ENCODE measurements at regions not wholly inside any gene's neighbourhood (a gene's known extent, or its start where the extent isn't known, plus 50 kb on each side); places are given as distances from the start of the nearest gene placed in this dataset.

GRCh38 chr11:128308794-128309193, 278.6 kb downstream of the ETS1 start:
- DNase-seq: no peak
- no peak for ATAC-seq
- intact Hi-C loops (cut with DNase I, micrococcal nuclease): no loop called here

GRCh38 chr11:128305588-128305987, 281.8 kb downstream of the ETS1 start:
- DNase-seq (no peak), ATAC-seq (peak; percentile 69)
- intact Hi-C loops (cut with DNase I, micrococcal nuclease): no loop called here

DNA sequence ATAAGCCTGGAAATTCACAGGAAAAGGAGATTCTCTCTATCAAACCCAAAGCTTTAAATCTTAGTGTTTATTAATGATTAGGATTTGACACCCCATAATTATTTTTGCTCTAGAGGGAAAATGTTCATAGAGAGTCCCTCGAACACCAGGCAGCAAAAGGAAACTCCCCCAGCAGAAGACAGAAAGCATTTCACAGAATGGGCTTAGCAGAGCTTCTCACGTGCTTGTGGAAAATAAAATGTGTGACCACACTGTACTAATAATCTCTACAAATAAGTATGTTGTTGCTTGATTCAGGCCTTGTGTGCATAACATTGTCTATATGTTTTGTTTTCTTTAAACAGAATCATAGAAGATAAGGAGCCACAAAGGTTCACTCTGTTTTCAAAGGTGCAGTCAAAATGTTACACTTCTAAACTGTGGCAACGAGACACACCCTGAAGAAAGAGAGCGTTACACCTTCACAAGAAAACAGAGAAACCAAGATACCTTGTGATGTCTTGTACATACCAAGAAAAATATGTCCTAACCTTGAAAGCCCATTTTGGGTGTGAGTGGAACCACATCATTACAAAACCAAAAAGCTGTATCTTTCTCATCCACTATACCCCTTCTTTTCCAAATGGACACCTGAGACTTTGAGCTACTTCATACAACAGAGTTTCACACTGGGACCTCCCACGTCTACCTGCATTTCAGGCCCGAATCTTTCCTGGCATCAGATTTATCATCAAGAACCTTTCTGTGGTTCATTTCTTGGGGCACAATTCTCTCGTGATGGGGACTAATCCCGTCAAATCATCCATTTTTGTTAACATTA, 282.5 kb downstream of the ETS1 start:
- intact Hi-C loops (cut with DNase I, micrococcal nuclease): no loop called here
- ATAC-seq: no peak
- DNase-seq: no peak

DNA sequence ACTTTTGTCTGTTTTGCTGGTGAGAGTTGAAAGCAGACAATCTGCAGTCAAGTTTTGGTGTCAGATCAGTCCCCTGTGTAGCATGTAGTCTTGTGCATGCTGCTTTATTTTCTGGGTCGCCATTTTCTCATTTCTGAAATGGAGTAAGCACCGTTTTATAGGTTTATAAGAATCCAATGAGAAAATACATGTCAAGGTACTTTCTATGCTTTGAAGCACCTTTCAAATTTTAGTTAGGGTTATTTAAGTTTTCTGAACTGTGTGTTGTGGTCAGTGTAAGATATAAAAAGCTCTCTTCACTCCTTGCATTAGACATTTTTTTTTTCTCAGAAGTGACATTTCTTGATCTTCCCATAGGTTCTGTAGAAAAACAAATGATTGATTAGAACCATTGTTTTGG, 283.2 kb downstream of the ETS1 start:
- intact Hi-C loops (cut with DNase I, micrococcal nuclease): no loop called here
- no peak for ATAC-seq
- no peak for DNase-seq

GRCh38 chr11:128303383-128303782, 284.0 kb downstream of the ETS1 start:
- no peak for DNase-seq
- ATAC-seq: no peak

DNA sequence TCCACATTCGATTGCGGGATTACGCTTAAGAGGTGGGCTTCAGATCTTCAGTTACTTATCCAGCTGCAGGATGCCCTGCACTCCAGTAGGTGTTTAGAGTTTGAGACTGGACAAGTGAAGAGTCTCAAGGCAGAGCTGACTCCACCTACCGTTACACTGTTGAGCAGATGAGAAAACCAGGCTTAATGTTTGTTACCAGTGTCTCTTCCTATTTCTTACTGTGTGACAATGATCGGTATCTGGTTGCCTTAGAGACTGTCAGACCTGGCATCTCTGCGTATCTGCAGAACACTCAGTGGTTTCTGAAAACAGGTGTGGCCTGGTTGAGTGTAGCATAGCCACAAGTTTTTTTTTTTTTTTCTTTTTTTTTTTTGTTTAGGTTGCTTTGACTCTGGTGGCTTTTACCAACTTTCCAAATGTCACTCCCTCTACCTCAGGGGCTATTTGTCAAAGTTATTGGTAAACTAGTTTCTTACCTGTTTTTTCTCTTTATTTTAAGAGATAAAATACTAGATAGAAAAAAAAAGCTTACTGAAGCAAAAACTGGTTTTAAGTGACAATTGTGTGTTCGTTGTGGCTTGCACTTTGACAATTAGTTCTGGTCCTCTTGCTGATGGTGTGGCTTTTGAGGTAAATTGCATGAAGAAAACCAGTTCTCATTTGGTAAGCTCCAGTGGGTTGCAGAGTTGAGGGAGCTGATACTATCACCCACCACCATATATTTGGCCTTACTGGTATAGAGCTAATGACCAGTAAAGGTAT, 284.8 kb downstream of the ETS1 start:
- intact Hi-C loops (cut with DNase I, micrococcal nuclease): no loop called here
- ATAC-seq (peak; percentile 56), DNase-seq (no peak)

More at GRCh38 chr11:128303383-128303782, 284.0 kb downstream of the ETS1 start:
- intact Hi-C loops (cut with DNase I, micrococcal nuclease): no loop called here

DNA sequence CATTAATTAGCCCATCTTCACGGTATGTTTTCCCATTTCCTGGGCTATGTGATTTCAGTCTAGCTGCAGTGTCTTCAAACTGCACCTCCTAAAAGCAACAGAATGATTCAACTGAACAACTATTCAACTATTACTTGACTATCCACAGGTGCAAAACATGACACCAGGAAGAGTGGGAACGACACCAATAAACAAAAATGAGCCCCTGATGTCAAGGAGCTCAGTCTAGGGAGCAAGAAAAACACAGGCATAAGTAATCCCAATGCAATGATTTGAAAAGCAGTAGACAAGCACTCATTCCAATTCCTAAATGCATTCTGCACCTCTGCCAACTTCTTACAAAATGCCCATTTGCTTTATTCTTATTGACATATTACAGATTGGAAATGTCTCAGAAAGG, 285.6 kb downstream of the ETS1 start:
- intact Hi-C loops (cut with DNase I, micrococcal nuclease): no loop called here
- DNase-seq: no peak
- no peak for ATAC-seq

DNA sequence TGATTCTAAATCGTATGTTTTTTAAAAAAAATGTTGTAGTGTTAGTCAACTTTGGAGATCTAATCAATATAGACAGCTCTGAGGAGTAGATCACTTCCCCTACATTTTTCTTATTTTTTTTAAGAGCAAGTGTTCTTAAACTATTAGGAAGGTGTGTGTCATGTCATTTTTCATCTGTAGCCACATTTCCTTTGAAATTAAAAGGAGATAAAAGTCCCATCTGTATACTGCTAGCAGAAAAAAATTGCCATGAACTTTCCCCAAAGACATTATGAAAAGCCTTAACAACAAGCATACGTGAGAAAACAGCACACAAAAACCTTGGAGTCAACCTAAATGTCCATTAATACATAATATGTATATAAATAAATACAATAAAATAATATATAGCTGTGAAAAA, 286.6 kb downstream of the ETS1 start:
- intact Hi-C loops (cut with DNase I, micrococcal nuclease): no loop called here
- DNase-seq: no peak
- ATAC-seq: no peak

- ATAC-seq (no peak), DNase-seq (no peak)
- intact Hi-C loops (cut with DNase I, micrococcal nuclease): loop anchor here in 1 of 2 donors (10.0 kb wide), 1 partner anchor 124 kb away; no protein-coding TSS in a partner anchor
These were observed 288.1 kb downstream of the ETS1 start for GRCh38 chr11:128299132-128299726.

DNA sequence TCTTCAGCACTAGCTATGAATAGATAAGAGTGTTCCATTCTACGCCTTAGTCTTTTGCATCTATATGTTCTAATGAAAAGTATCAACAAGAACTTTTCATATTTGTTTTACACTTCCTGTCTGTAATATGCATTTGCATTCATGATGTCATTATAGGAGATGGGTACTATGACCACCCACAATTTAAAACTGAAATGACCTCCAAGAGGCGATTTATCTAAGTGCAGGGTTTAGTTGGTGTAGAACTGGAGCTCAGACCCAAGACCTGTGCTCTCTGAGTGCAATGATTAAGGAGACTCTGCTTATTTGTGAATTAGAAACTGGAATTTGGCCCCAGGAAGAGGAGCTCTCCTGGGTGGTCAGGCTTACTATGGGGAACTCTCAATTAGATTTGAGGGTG, 289.1 kb downstream of the ETS1 start:
- no peak for DNase-seq
- ATAC-seq: no peak
- intact Hi-C loops (cut with DNase I, micrococcal nuclease): loop anchor here in 1 of 2 donors (10.0 kb wide), 1 partner anchor 123 kb away; no protein-coding TSS in a partner anchor

DNA sequence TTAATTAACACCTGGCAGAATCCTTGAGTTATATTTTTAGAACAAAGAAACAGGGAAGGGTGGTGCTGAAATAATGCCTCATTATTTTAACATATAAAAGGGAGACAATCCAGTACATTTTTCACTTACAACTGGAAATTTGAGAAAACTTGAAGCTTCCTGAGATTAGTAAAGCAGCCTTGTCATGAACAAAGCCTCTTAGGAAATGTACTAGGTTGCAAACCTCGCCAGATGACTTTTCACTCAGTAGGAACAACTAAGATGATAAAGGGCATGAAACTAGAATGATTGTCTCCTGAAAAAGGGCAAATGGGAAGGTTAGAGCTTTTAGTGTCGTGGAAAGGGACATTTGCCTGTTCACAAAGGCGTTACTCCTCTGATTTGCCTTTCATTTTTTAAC, 289.6 kb downstream of the ETS1 start:
- ATAC-seq (no peak), DNase-seq (no peak)
- intact Hi-C loops (cut with DNase I, micrococcal nuclease): loop anchor here in 1 of 2 donors (10.0 kb wide), 1 partner anchor 123 kb away; no protein-coding TSS in a partner anchor

- peak; percentile 76 for ATAC-seq
- intact Hi-C loops (cut with DNase I, micrococcal nuclease): loop anchor here in 1 of 2 donors (10.0 kb wide), 1 partner anchor 122 kb away; no protein-coding TSS in a partner anchor
- no peak for DNase-seq
These were observed 290.2 kb downstream of the ETS1 start for GRCh38 chr11:128297091-128297651.

- no peak for ATAC-seq
- no peak for DNase-seq
- intact Hi-C loops (cut with DNase I, micrococcal nuclease): loop anchor here in 1 of 2 donors (10.0 kb wide), 1 partner anchor 120 kb away; no protein-coding TSS in a partner anchor
These were observed 292.7 kb downstream of the ETS1 start for GRCh38 chr11:128294671-128295050.

DNA sequence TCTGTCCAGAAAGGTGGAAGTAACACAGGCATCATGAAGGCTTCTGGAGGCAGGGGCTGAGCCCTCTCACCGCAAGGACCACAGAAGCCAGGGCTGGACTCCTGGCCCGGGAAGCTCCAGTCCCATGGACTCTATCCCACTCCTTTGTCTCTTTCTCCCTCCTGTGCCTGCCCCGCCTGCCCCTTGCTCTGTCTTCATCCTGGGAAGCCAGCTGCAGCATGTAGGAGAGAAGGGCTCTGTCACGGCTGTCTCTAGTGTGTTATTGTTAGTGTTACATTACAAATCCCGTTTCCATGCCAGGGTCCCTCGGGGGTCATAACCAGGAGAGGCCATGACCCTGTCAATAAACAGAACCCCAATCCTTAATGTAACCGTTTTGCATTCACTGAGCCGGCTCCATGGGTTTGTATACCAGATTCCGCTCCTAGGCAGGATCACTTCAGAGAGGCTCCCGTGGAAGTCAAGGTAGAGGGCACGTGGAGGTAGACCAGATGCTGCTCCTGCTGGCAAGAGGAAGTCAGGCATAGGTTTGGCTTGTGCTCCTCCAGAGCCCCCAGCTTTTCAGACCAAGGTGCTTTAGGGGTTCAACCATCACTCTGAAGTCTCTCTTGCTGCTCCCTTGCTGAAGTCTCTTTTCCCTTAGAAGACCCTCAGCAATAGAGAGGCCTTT, 293.2 kb downstream of the ETS1 start:
- DNase-seq (no peak), ATAC-seq (no peak)
- intact Hi-C loops (cut with DNase I, micrococcal nuclease): loop anchor here in 1 of 2 donors (10.0 kb wide), 1 partner anchor 119 kb away; no protein-coding TSS in a partner anchor

DNA sequence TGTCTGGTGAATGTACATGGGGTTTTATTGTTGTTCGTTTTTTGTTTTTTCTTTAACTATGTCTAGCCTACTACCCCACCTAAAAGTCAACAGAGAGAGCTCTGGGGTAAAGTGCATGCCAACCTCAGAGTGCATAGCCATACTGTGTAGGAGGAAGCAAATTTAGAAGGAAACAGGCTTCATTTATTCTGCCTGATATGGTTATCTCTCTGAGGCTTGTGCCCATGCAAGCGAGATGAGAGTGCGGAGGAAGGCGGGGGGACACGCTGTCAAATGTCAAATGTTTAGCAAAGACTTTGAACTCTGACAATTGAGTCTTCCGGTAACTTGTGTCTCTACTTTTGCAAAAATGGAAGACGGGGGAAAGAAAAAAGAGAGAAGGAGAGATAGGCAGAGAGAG, 295.5 kb downstream of the ETS1 start:
- peak; percentile 87 for ATAC-seq
- peak; percentile 63 to 64 for DNase-seq
- intact Hi-C loops (cut with DNase I, micrococcal nuclease): loop anchor here (2.0 to 10.0 kb wide), 2 partner anchors 117 to 339 kb away; no protein-coding TSS in a partner anchor

DNA sequence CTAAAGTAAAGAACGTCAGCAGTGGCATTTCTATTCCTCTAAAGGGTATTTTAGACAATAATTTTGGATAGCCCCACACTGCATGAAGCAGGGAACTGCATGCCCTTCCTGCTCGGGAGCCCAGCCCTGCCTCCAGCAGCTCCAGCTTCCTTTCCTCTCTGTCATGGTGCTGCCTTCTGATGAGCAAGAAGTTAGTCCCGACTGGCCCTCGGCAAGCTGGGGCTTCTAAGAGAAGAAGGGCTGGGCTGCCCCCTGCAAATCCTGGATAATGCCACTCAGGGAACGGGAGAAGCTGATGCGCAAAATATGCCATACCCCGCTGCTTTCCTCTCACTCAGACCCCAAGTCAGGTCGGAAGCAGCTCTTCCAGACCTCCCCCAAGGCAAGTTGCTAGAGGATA, 296.4 kb downstream of the ETS1 start:
- intact Hi-C loops (cut with DNase I, micrococcal nuclease): loop anchor here (2.0 to 10.0 kb wide), 2 partner anchors 116 to 340 kb away; no protein-coding TSS in a partner anchor
- DNase-seq (peak in 1 of 2 donors; percentile 35), ATAC-seq (peak; percentile 30)

DNA sequence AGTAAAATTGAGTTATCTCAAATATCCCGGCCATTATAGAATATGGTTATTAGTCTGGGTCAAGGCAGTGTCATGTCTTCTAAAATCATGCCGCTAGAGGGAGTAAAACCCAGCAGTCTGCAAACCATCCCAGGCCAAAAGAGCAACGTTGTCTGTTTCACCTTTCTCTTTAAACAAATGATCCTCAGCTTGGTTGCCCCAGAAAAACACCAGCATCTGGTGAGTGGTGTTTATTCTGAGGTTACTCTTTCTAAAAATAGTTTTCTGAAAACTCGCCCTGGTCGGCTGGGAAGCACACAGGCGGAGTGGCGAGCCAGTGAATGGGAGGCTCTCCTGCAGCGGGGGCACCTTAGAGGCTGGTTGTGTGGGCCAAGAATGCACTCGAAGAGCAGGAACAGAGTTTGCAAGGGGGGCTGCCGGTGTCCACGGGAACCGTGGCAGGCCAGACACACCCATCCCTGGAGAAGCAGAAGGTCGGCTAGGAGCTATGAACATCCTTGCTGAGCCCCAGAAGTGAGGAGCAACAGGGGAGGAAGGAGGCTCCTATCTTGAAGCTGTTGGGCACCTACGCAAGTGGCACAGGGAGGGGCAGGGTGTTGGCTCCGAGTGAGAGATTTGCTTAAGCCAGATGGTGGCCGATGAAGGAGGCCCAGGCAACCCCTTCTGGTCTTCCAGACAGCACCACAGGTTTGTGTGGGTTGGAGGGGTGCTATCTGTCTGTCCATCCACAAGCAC, 297.1 kb downstream of the ETS1 start:
- DNase-seq: peak; percentile 77 to 81
- intact Hi-C loops (cut with DNase I, micrococcal nuclease): loop anchor here (2.0 to 10.0 kb wide), 2 partner anchors 115 to 341 kb away; no protein-coding TSS in a partner anchor
- ATAC-seq: peak; percentile 84

DNA sequence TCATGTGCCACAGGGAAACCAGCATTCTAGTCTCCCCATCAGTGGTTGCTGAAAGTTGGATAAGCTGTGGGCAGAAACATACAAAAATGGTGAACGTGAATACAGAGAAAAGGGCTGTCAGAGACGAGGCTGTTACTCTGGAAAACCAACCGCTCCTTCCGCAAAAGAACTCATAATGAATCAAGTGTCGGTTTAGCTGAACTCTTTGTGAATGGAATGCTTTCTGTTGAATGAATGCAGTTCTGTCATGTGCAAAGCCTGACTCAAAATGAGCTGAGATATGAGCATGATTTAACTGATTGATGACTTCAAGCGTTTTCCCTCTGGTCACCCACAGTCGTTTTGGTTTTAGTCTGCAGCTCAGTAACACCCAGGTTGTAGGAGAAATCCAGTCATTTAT, 298.3 kb downstream of the ETS1 start:
- intact Hi-C loops (cut with DNase I, micrococcal nuclease): loop anchor here (10.0 kb wide), 2 partner anchors 114 to 336 kb away; no protein-coding TSS in a partner anchor
- no peak for DNase-seq
- no peak for ATAC-seq
